DND-41 (cell line): ENCODE measurements at regions not wholly inside any gene's neighbourhood (a gene's known extent, or its start where the extent isn't known, plus 50 kb on each side); places are given as distances from the start of the nearest gene placed in this dataset.

Source experiments
- ATAC-seq: fragments of 200-7000 bp; cut with Tn5 transposase; 3 replicates; pipeline ENCODE4 v1.9.1; 2021; ENCODE audit warnings: low read depth; ENCODE audit not compliant: insufficient read depth
- DNase-seq: peaks from one replicate; pipeline ENCODE4 v3.0.0-alpha.2; 2020
- H2AFZ ChIP-seq: 2 replicates; pipeline ENCODE4 v1.6.0; 2012; ENCODE audit warnings: low read depth, low read length
- H3K27ac ChIP-seq: 2 replicates; pipeline ENCODE4 v1.5.1; 2012; ENCODE audit warnings: low read length, inconsistent platforms
- H3K27me3 ChIP-seq: fragments of 200-600 bp; sonication (generic); 2 replicates; pipeline ENCODE4 v1.6.0; 2012; ENCODE audit warnings: low read length, mild to moderate bottlenecking, inconsistent platforms; ENCODE audit not compliant: insufficient read depth, poor library complexity
- H3K36me3 ChIP-seq: 2 replicates; pipeline ENCODE4 v1.5.1; 2012; ENCODE audit warnings: low read length, inconsistent platforms; ENCODE audit not compliant: insufficient read depth
- H3K4me1 ChIP-seq: 2 replicates; pipeline ENCODE4 v1.5.1; 2012; ENCODE audit warnings: mild to moderate bottlenecking, low read length; ENCODE audit not compliant: insufficient read depth
- H3K4me2 ChIP-seq: 2 replicates; pipeline ENCODE4 v1.6.0; 2012; ENCODE audit warnings: mild to moderate bottlenecking, moderate library complexity, low read length, inconsistent platforms; ENCODE audit not compliant: insufficient read depth
- H3K4me3 ChIP-seq, 2 experiments: fragments of 200-600 bp in 1 of 2; shearing (Covaris generic) in 1 of 2; 2 replicates each; pipeline ENCODE4 v1.5.1; 2012 to 2016; ENCODE audit warnings: inconsistent platforms in 2 of 2, low read length in 2 of 2, mild to moderate bottlenecking in 2 of 2, low read depth in 1 of 2, moderate library complexity in 1 of 2
- H3K79me2 ChIP-seq: 2 replicates; pipeline ENCODE4 v1.6.0; 2012; ENCODE audit warnings: low read length, inconsistent platforms; ENCODE audit not compliant: insufficient read depth
- H3K9ac ChIP-seq: 2 replicates; pipeline ENCODE4 v1.6.0; 2012; ENCODE audit warnings: low read depth, mild to moderate bottlenecking, inconsistent platforms, low read length, moderate library complexity
- H3K9me3 ChIP-seq: 2 replicates; pipeline ENCODE4 v1.5.1; 2012; ENCODE audit warnings: low read length, moderate library complexity, mild to moderate bottlenecking, inconsistent platforms; ENCODE audit not compliant: insufficient read depth, severe bottlenecking
- H4K20me1 ChIP-seq: 2 replicates; pipeline ENCODE4 v1.6.0; 2012; ENCODE audit warnings: low read length; ENCODE audit not compliant: insufficient read depth
- EZH2 ChIP-seq: IDR thresholded peaks from 3 replicates; pipeline ENCODE4 v1.6.1; 2012; ENCODE audit warnings: borderline replicate concordance, low read depth, mild to moderate bottlenecking, moderate library complexity, low read length, inconsistent platforms; ENCODE audit not compliant: severe bottlenecking
- TF ChIP-seq, protein P1 (sequence below): IDR thresholded peaks from 2 replicates; pipeline ENCODE4 v1.5.1; 2012; ENCODE audit warnings: borderline replicate concordance, low read length, moderate library complexity, mild to moderate bottlenecking; ENCODE audit not compliant: poor library complexity, severe bottlenecking; ENCODE audit errors: extremely low read depth

DNA sequence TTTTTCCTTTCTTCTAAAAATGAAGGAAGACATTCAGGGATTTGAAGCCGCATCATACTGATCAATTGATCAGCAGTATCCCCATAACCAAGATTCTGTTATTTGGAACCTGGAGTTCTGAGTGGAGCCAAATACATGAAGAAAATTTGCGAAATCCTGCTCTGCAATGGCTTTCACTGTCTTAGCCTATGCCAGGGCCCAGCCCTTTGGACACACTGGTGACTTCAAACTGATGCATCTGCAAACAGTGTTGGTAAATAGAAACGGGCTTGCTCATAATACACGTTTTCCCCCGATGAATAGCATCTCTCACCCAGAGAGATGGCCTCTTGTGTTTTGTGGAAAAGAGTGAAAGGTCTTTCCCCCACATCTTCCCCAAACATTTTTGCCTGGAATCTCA, 87.6 kb upstream of the TOX3 start:
- no peaks in the 10 kb centered on the region for H3K36me3 ChIP-seq
- no peak overlapping the region for H3K4me3 ChIP-seq
- DNase-seq (no peak), ATAC-seq (no peak)
- no peak overlapping the region for H3K4me2 ChIP-seq
- H4K20me1 ChIP-seq: no peaks in the 10 kb centered on the region
- H2AFZ ChIP-seq: no peak overlapping the region
- TF ChIP-seq EZH2: no peak
- TF ChIP-seq, protein P1, sequence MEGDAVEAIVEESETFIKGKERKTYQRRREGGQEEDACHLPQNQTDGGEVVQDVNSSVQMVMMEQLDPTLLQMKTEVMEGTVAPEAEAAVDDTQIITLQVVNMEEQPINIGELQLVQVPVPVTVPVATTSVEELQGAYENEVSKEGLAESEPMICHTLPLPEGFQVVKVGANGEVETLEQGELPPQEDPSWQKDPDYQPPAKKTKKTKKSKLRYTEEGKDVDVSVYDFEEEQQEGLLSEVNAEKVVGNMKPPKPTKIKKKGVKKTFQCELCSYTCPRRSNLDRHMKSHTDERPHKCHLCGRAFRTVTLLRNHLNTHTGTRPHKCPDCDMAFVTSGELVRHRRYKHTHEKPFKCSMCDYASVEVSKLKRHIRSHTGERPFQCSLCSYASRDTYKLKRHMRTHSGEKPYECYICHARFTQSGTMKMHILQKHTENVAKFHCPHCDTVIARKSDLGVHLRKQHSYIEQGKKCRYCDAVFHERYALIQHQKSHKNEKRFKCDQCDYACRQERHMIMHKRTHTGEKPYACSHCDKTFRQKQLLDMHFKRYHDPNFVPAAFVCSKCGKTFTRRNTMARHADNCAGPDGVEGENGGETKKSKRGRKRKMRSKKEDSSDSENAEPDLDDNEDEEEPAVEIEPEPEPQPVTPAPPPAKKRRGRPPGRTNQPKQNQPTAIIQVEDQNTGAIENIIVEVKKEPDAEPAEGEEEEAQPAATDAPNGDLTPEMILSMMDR: no peak
- H3K9me3 ChIP-seq: no peaks in the 10 kb centered on the region
- no peaks in the 10 kb centered on the region for H3K27me3 ChIP-seq
- no peaks in the 10 kb centered on the region for H3K4me1 ChIP-seq
- H3K9ac ChIP-seq: no peak overlapping the region
- H3K27ac ChIP-seq: no peak overlapping the region
- H3K79me2 ChIP-seq: no peaks in the 10 kb centered on the region

DNA sequence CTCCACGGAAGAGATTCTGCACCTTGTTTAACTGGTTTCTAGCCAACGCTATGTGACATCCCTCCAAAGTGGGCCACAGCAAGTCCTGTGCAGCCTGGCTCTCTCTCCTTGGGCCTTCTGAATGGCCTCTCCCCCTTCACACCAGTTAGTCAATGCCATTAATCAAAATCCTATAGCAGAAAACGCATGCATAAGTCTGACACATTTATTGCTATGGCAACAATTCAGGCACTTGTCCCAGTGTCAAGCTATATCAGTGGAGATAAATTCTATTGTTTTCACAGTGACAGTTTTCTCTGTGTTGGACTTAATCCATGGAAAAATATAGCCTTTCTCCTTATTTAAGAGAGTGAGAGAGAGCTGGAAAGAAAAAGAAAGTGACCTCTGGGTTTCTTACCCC, 87.2 kb upstream of the TOX3 start:
- no peaks in the 10 kb centered on the region for H3K4me1 ChIP-seq
- no peak for ATAC-seq
- no peaks in the 10 kb centered on the region for H3K36me3 ChIP-seq
- no peak overlapping the region for H3K27ac ChIP-seq
- H3K9ac ChIP-seq: no peak overlapping the region
- no peaks in the 10 kb centered on the region for H4K20me1 ChIP-seq
- H3K9me3 ChIP-seq: no peaks in the 10 kb centered on the region
- no peak for TF ChIP-seq EZH2
- TF ChIP-seq, protein P1: no peak
- H2AFZ ChIP-seq: no peak overlapping the region
- no peaks in the 10 kb centered on the region for H3K27me3 ChIP-seq
- H3K4me3 ChIP-seq: no peak overlapping the region
- H3K4me2 ChIP-seq: no peak overlapping the region
- DNase-seq: no peak
- H3K79me2 ChIP-seq: no peaks in the 10 kb centered on the region

DNA sequence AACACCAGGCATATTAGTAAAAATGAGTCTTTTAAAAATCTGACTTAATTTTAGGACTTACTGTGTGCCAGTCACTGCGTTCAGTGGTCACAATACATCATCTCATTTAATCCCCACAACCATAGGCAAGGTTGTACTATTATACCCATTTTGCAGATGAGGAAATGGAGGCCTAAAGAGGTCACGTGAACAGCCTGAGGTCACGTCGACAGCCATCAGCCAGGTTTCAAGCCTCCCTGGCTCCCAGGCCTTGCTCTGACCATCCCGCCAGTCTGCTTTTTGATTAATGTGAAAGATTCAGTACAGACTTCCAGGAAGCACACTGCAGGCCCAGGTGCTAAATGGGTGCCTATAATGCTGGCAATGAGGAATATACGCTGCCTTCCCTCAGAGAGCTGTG, 86.3 kb upstream of the TOX3 start:
- ATAC-seq (no peak), DNase-seq (no peak)
- Histone ChIP-seq H4K20me1 (no peaks in the 10 kb centered on the region), H3K9me3 (no peaks in the 10 kb centered on the region), H3K27ac (no peak overlapping the region), H3K36me3 (no peaks in the 10 kb centered on the region), H3K9ac (no peak overlapping the region), H3K4me1 (no peaks in the 10 kb centered on the region), H3K4me3 (no peak overlapping the region), H3K27me3 (no peaks in the 10 kb centered on the region), H2AFZ (no peak overlapping the region), H3K79me2 (no peaks in the 10 kb centered on the region), H3K4me2 (no peak overlapping the region)
- TF ChIP-seq EZH2: no peak
- TF ChIP-seq, protein P1: no peak

DNA sequence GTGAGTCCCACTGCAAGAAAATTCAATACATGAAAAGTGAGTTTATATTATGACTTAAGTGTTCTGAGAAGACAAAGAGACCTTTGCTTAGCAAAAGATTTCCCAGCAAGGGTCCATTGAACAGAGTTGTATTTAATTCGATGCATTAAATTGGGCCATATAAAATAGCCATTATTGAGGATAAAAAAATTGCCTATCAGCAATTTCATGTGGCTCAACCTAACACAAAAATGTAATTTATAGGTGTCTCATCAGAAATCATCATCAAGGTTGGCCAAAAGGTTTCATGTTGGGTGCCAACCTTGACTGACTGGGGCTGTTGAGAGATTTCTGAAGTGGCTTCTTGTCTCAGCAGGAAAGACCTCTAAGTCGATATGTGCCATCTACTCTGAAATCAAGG, 84.8 kb upstream of the TOX3 start:
- Histone ChIP-seq H3K4me2 (no peak overlapping the region), H3K79me2 (no peaks in the 10 kb centered on the region), H3K4me1 (no peaks in the 10 kb centered on the region), H3K36me3 (no peaks in the 10 kb centered on the region), H3K9ac (no peak overlapping the region), H3K27me3 (no peaks in the 10 kb centered on the region), H3K9me3 (no peaks in the 10 kb centered on the region), H2AFZ (no peak overlapping the region), H3K4me3 (no peak overlapping the region), H4K20me1 (no peaks in the 10 kb centered on the region), H3K27ac (no peak overlapping the region)
- ATAC-seq: no peak
- no peak for DNase-seq
- TF ChIP-seq EZH2: no peak
- TF ChIP-seq, protein P1: no peak
